Mesenchymal stem cell (in vitro differentiated cells and primary cell): ENCODE measurements at regions not wholly inside any gene's neighbourhood (a gene's known extent, or its start where the extent isn't known, plus 50 kb on each side); places are given as distances from the start of the nearest gene placed in this dataset.
A peak's percentile ranks its signal among the peaks of the same experiment; 100 is the strongest.
"Not testable (repeated sequence)": the region's sequence is repeated elsewhere in the genome, so short reads cannot be mapped to it uniquely, and the experiment has no call there.

Experiments
- DNase-seq: peaks from one replicate; pipeline ENCODE4 v3.0.0-alpha.2; 2013
- H2AFZ ChIP-seq: one replicate; pipeline ENCODE4 v1.6.1; 2013; ENCODE audit warnings: low read depth, mild to moderate bottlenecking, control low read depth, inconsistent platforms, low read length, moderate library complexity
- H2AK5ac ChIP-seq: 2 replicates; pipeline ENCODE4 v1.6.1; 2013; ENCODE audit warnings: low read length, moderate library complexity, mild to moderate bottlenecking, inconsistent platforms; ENCODE audit not compliant: severe bottlenecking
- H2BK120ac ChIP-seq: one replicate; pipeline ENCODE4 v1.6.1; 2013; ENCODE audit warnings: low read depth, mild to moderate bottlenecking, inconsistent platforms, low read length, moderate library complexity
- H2BK12ac ChIP-seq, 2 experiments: one replicate each; pipeline ENCODE4 v1.6.1; 2013; ENCODE audit warnings: inconsistent platforms in 2 of 2, low read length in 2 of 2, mild to moderate bottlenecking in 2 of 2, moderate library complexity in 2 of 2, control low read depth in 1 of 2
- H2BK15ac ChIP-seq: one replicate; pipeline ENCODE4 v1.6.1; 2013; ENCODE audit warnings: mild to moderate bottlenecking, low read depth, inconsistent platforms; ENCODE audit not compliant: poor library complexity, severe bottlenecking
- H2BK5ac ChIP-seq: 2 replicates; pipeline ENCODE4 v1.6.1; 2013; ENCODE audit warnings: low read depth, mild to moderate bottlenecking, low read length, control low read depth, inconsistent platforms; ENCODE audit not compliant: poor library complexity, severe bottlenecking
- H3K14ac ChIP-seq, 2 experiments: one replicate each; pipeline ENCODE4 v1.6.1; 2013; ENCODE audit warnings: inconsistent platforms in 2 of 2, low read length in 2 of 2, control low read depth in 1 of 2, mild to moderate bottlenecking in 1 of 2, moderate library complexity in 1 of 2
- H3K18ac ChIP-seq, 2 experiments: one replicate each; pipeline ENCODE4 v1.6.1; 2013; ENCODE audit warnings: inconsistent platforms in 2 of 2, low read length in 2 of 2, control low read depth in 1 of 2, low read depth in 1 of 2, mild to moderate bottlenecking in 1 of 2
- H3K23ac ChIP-seq, 2 experiments: one replicate each; pipeline ENCODE4 v1.6.1; 2013; ENCODE audit warnings: inconsistent platforms in 2 of 2, low read length in 2 of 2, mild to moderate bottlenecking in 2 of 2, moderate library complexity in 2 of 2, control low read depth in 1 of 2
- H3K27ac ChIP-seq: 2 replicates; pipeline ENCODE4 v1.5.1; 2013; ENCODE audit warnings: mild to moderate bottlenecking, moderate library complexity, low read length, control low read depth, inconsistent platforms; ENCODE audit not compliant: poor library complexity, severe bottlenecking
- H3K27me3 ChIP-seq, 2 experiments: 2 replicates each; pipeline versions ENCODE4 v1.6.1 to v1.7.0; 2013; ENCODE audit warnings: low read length in 2 of 2, mild to moderate bottlenecking in 2 of 2, moderate library complexity in 2 of 2, control low read depth in 1 of 2, inconsistent platforms in 1 of 2; ENCODE audit not compliant: control insufficient read depth in 1 of 2, insufficient read depth in 1 of 2
- H3K36me3 ChIP-seq, 2 experiments: 2 replicates each; pipeline versions ENCODE4 v1.6.1 to v1.7.0; 2013; ENCODE audit warnings: low read length in 2 of 2, control low read depth in 1 of 2, inconsistent platforms in 1 of 2, low read depth in 1 of 2, mild to moderate bottlenecking in 1 of 2; ENCODE audit not compliant: insufficient read depth in 2 of 2, control insufficient read depth in 1 of 2
- H3K4ac ChIP-seq, 2 experiments: one replicate each; pipeline ENCODE4 v1.6.1; 2013; ENCODE audit warnings: inconsistent platforms in 2 of 2, low read length in 2 of 2, mild to moderate bottlenecking in 2 of 2, moderate library complexity in 2 of 2, control low read depth in 1 of 2, low read depth in 1 of 2
- H3K4me1 ChIP-seq: 2 replicates; pipeline ENCODE4 v1.6.1; 2013; ENCODE audit warnings: low read depth, low read length, control low read depth; ENCODE audit not compliant: control insufficient read depth, insufficient read depth
- H3K4me2 ChIP-seq: 2 replicates; pipeline ENCODE4 v1.6.1; 2013; ENCODE audit warnings: low read length, mild to moderate bottlenecking, inconsistent platforms; ENCODE audit not compliant: poor library complexity, severe bottlenecking
- H3K4me3 ChIP-seq, 2 experiments: 2 replicates each; pipeline versions ENCODE4 v1.5.1 to v1.7.0; 2013; ENCODE audit warnings: low read length in 2 of 2, mild to moderate bottlenecking in 2 of 2, control low read depth in 1 of 2, low read depth in 1 of 2; ENCODE audit not compliant: insufficient read depth in 1 of 2
- H3K79me1 ChIP-seq: replicated peaks from 2 replicates; pipeline ENCODE4 v1.6.1; 2013; ENCODE audit warnings: mild to moderate bottlenecking, control low read depth, low read length, inconsistent platforms; ENCODE audit not compliant: poor library complexity, severe bottlenecking
- H3K9ac ChIP-seq: 2 replicates; pipeline ENCODE4 v1.7.0; 2013; ENCODE audit warnings: mild to moderate bottlenecking, low read length, moderate library complexity
- H3K9me3 ChIP-seq: 2 replicates; pipeline ENCODE4 v1.7.0; 2013; ENCODE audit warnings: mild to moderate bottlenecking, low read length; ENCODE audit not compliant: control insufficient read depth
- H4K8ac ChIP-seq: one replicate; pipeline ENCODE4 v1.6.1; 2013; ENCODE audit warnings: inconsistent platforms, mild to moderate bottlenecking, low read length, moderate library complexity
- H4K91ac ChIP-seq: one replicate; pipeline ENCODE4 v1.6.1; 2013; ENCODE audit warnings: mild to moderate bottlenecking, low read length, inconsistent platforms
- WGBS: methylation state at CpG from one replicate; pipeline ENCODE4 v1.1.7; 2013; ENCODE audit warnings: mixed read lengths; 5-methylcytosine and 5-hydroxymethylcytosine counted together

DNA sequence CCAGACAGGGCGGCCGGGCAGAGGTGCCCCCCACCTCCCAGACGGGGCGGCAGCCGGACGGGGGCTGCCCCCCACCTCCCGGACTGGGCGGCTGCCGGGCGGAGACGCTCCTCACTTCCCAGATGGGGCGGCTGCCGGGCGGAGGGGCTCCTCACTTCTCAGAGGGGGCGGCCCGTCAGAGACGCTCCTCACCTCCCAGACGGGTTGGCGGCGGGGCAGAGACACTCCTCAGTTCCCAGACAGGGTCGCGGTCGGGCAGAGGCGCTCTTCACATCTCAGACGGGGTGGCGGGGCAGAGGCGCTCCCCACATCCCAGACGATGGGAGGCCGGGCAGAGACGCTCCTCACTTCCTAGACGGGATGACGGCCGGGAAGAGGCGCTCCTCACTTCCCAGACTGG is 68.5 kb upstream of the GPC4 start:
- H3K14ac ChIP-seq, DNase-seq, H3K4me1 ChIP-seq, H3K36me3 ChIP-seq, H2BK15ac ChIP-seq, H4K8ac ChIP-seq, H3K4ac ChIP-seq, H3K18ac ChIP-seq, H2BK5ac ChIP-seq, H2AFZ ChIP-seq, H4K91ac ChIP-seq, H3K4me3 ChIP-seq, H2BK12ac ChIP-seq, H2BK120ac ChIP-seq, H2AK5ac ChIP-seq, H3K9ac ChIP-seq, H3K9me3 ChIP-seq, H3K23ac ChIP-seq, H3K27me3 ChIP-seq, H3K27ac ChIP-seq, H3K4me2 ChIP-seq, H3K79me1 ChIP-seq: not testable (repeated sequence)
- WGBS, result 95% methylated on average over 17 of the region's 34 CpGs

- Histone ChIP-seq H4K8ac (no peak overlapping the region), H2BK12ac (no peak overlapping the region), H2AK5ac (no peak overlapping the region), H2AFZ (no peak overlapping the region), H4K91ac (no peak overlapping the region), H3K4me2 (no peak overlapping the region), H3K4me1 (no peaks in the 10 kb centered on the region), H3K27me3 (no peaks in the 10 kb centered on the region), H3K14ac (no peak overlapping the region), H3K27ac (no peak overlapping the region), H2BK5ac (no peak overlapping the region), H3K18ac (no peak overlapping the region), H3K9me3 (no peaks in the 10 kb centered on the region), H3K9ac (peak overlapping the region; percentile 4), H3K23ac (no peak overlapping the region), H2BK15ac (no peak overlapping the region), H3K4me3 (no peak overlapping the region), H3K36me3 (no peaks in the 10 kb centered on the region), H3K4ac (no peak overlapping the region), H3K79me1 (no peaks in the 10 kb centered on the region), H2BK120ac (no peak overlapping the region)
- DNase-seq, result peak; percentile 41
- 100% methylated on average over 2 of the region's 7 CpGs for WGBS
Measured at GRCh38 chrX:133482056-133482952, 67.0 kb upstream of the GPC4 start.

GRCh38 chrX:133477986-133478385 is 62.7 kb upstream of the GPC4 start:
- Histone ChIP-seq H3K27ac (no peak overlapping the region), H4K91ac (no peak overlapping the region), H2BK120ac (no peak overlapping the region), H2AK5ac (no peak overlapping the region), H3K14ac (no peak overlapping the region), H2AFZ (no peak overlapping the region), H2BK5ac (no peak overlapping the region), H3K36me3 (no peaks in the 10 kb centered on the region), H2BK15ac (no peak overlapping the region), H3K4me2 (no peak overlapping the region), H3K4ac (no peak overlapping the region), H3K9me3 (no peaks in the 10 kb centered on the region), H3K23ac (no peak overlapping the region), H3K18ac (no peak overlapping the region), H2BK12ac (no peak overlapping the region), H3K9ac (no peak overlapping the region), H3K79me1 (no peaks in the 10 kb centered on the region), H3K4me1 (no peaks in the 10 kb centered on the region), H3K4me3 (no peak overlapping the region), H3K27me3 (peaks cover 0 to 2% of the 10 kb centered on the region in 2 experiments), H4K8ac (no peak overlapping the region)
- WGBS, result no CpG with 5 or more reads among the region's 4 CpGs
- no peak for DNase-seq

DNA sequence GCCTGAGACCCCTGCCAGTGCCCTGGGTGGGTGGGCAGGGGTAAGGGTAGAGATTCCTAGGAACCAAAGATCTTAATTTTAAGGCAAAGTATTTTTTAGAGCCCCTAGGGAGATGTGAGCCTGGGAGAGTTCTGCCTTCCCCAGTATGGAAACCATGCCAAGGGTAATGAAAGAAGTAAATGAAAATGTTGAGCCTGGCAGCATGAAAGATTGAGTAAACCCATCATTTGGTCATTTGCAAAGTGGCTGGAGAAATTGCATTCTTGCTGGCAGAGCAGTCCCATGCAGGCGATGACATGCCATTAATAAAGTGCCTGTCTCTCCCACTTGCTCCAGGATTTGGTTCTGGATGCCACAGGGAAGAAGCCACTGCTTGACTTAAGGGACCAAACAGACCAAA is 60.7 kb upstream of the GPC4 start:
- H3K9ac ChIP-seq, result no peak overlapping the region
- H3K4me2 ChIP-seq, result no peak overlapping the region
- H3K4me1 ChIP-seq, result no peaks in the 10 kb centered on the region
- H3K27me3 ChIP-seq, result peaks cover 0 to 2% of the 10 kb centered on the region in 2 experiments
- H3K4me3 ChIP-seq, result no peak overlapping the region
- no peak overlapping the region for H3K14ac ChIP-seq
- no peak overlapping the region for H3K18ac ChIP-seq
- H4K91ac ChIP-seq, result no peak overlapping the region
- peak overlapping the region in 1 of 2 experiments; percentile 31 for H2BK12ac ChIP-seq
- no peaks in the 10 kb centered on the region for H3K9me3 ChIP-seq
- H3K36me3 ChIP-seq, result no peaks in the 10 kb centered on the region
- H2AK5ac ChIP-seq, result no peak overlapping the region
- WGBS, result 88% methylated on average over 1 of the region's 1 CpG
- H3K79me1 ChIP-seq, result no peaks in the 10 kb centered on the region
- no peak overlapping the region for H3K23ac ChIP-seq
- H2BK120ac ChIP-seq, result no peak overlapping the region
- no peak overlapping the region for H3K27ac ChIP-seq
- no peak overlapping the region for H2AFZ ChIP-seq
- no peak overlapping the region for H2BK15ac ChIP-seq
- H2BK5ac ChIP-seq, result no peak overlapping the region
- H3K4ac ChIP-seq, result no peak overlapping the region
- no peak for DNase-seq
- H4K8ac ChIP-seq, result no peak overlapping the region
